CD4-positive, alpha-beta T cell (primary cell): ENCODE measurements at regions not wholly inside any gene's neighbourhood (a gene's known extent, or its start where the extent isn't known, plus 50 kb on each side); places are given as distances from the start of the nearest gene placed in this dataset.
A peak's percentile ranks its signal among the peaks of the same experiment; 100 is the strongest.
"Not testable (repeated sequence)": the region's sequence is repeated elsewhere in the genome, so short reads cannot be mapped to it uniquely, and the experiment has no call there.

Experiments used
- ATAC-seq: fragments of 200-7000 bp; cut with Tn5 transposase; one replicate; pipeline ENCODE4 v1.10.0; 2022; ENCODE audit warnings: mild to moderate bottlenecking; ENCODE audit not compliant: poor library complexity
- CTCF ChIA-PET: fragments of 350-600 bp; sonication (Branson Sonifier 250); formaldehyde crosslinking; loops from one replicate; lab custom pipeline; 2021; ENCODE audit warnings: antibody characterized with exemption, inconsistent platforms; lab: Charles Lee
- POLR2A ChIA-PET: fragments of 350-600 bp; sonication (Branson Sonifier 250); formaldehyde crosslinking; loops from one replicate; lab custom pipeline; 2021; ENCODE audit warnings: antibody characterized with exemption, inconsistent platforms; lab: Charles Lee
- DNase-seq, 14 experiments: peaks; one replicate each; pipeline ENCODE4 v3.0.0-alpha.2; 2013 to 2020; ENCODE audit warnings: mixed read lengths in 2 of 14
- H3K27ac ChIP-seq, 2 donors: one replicate each; pipeline versions ENCODE4 v1.5.1 to v1.7.0; 2013; ENCODE audit warnings: low read length in 2 of 2, low read depth in 1 of 2, mild to moderate bottlenecking in 1 of 2
- H3K27me3 ChIP-seq, 2 experiments: 1 replicate in 1 of 2; 2 replicates in 1 of 2; pipeline versions ENCODE4 v1.6.1 to v1.7.0; 2013; ENCODE audit warnings: low read length in 2 of 2, control low read depth in 1 of 2, mild to moderate bottlenecking in 1 of 2, moderate library complexity in 1 of 2; ENCODE audit not compliant: insufficient read depth in 2 of 2, control insufficient read depth in 1 of 2
- H3K36me3 ChIP-seq: one replicate; pipeline ENCODE4 v1.6.1; 2013; ENCODE audit warnings: low read length, control low read depth; ENCODE audit not compliant: insufficient read depth
- H3K4me1 ChIP-seq: one replicate; pipeline ENCODE4 v1.6.1; 2013; ENCODE audit warnings: low read length, control low read depth; ENCODE audit not compliant: insufficient read depth
- H3K4me3 ChIP-seq: one replicate; pipeline ENCODE4 v1.5.1; 2013; ENCODE audit warnings: mild to moderate bottlenecking, low read length, moderate library complexity
- H3K9me3 ChIP-seq, 2 experiments: 1 replicate in 1 of 2; 2 replicates in 1 of 2; pipeline versions ENCODE4 v1.6.1 to v1.7.0; 2013; ENCODE audit warnings: low read length in 2 of 2, mild to moderate bottlenecking in 2 of 2, control low read depth in 1 of 2, moderate library complexity in 1 of 2; ENCODE audit not compliant: control insufficient read depth in 1 of 2, insufficient read depth in 1 of 2
- H3K27ac Mint-ChIP-seq: one replicate; pipeline ENCODE4 v1.8.0; 2020; ENCODE audit warnings: mixed read lengths
- H3K27me3 Mint-ChIP-seq: one replicate; pipeline ENCODE4 v1.8.0; 2021; ENCODE audit warnings: mixed read lengths
- H3K36me3 Mint-ChIP-seq: one replicate; pipeline ENCODE4 v1.8.0; 2021; ENCODE audit warnings: low read depth, mixed read lengths
- H3K4me1 Mint-ChIP-seq: one replicate; pipeline ENCODE4 v1.8.0; 2021; ENCODE audit warnings: low read depth, mixed read lengths
- H3K4me3 Mint-ChIP-seq: one replicate; pipeline ENCODE4 v1.8.0; 2020; ENCODE audit warnings: mild to moderate bottlenecking, mixed read lengths
- H3K9me3 Mint-ChIP-seq: one replicate; pipeline ENCODE4 v1.8.0; 2020; ENCODE audit warnings: mixed read lengths
- CTCF ChIP-seq: fragments of 200-600 bp; IDR thresholded peaks from one replicate; pipeline ENCODE4 v1.8.0; 2022; ENCODE audit warnings: antibody characterized with exemption, mild to moderate bottlenecking
- intact Hi-C, 2 experiments: fragments of 100-400 bp; cut with DNase I in 1 of 2; cut with micrococcal nuclease in 1 of 2; formaldehyde crosslinking; loops; one replicate each; pipeline versions ENCODE4 v1.15.1 to v1.9.0; 2023 to 2025; cut with DNase I, micrococcal nuclease

- POLR2A ChIA-PET: no interaction called here
- no peak overlapping the region for H3K4me3 ChIP-seq
- CTCF ChIA-PET: no interaction called here
- ATAC-seq (no peak), DNase-seq (no peak)
- H3K27me3 ChIP-seq: no peaks in the 10 kb centered on the region
- Mint-ChIP-seq H3K27ac (no peak overlapping the region), H3K4me3 (no peak overlapping the region), H3K36me3 (no peaks in the 10 kb centered on the region), H3K27me3 (peaks cover 10% of the 10 kb centered on the region), H3K9me3 (no peaks in the 10 kb centered on the region), H3K4me1 (no peaks in the 10 kb centered on the region)
- H3K4me1 ChIP-seq: no peaks in the 10 kb centered on the region
- no peak overlapping the region for H3K27ac ChIP-seq
- TF ChIP-seq CTCF: no peak
- H3K9me3 ChIP-seq: peaks cover 0 to 13% of the 10 kb centered on the region in 2 experiments
- intact Hi-C loops: no loop called here
- H3K36me3 ChIP-seq: no peaks in the 10 kb centered on the region
Measured at GRCh38 chr22:33124471-33124870, 66.3 kb upstream of the SYN3 start.

- H3K27ac Mint-ChIP-seq, ATAC-seq, H3K4me1 ChIP-seq, H3K36me3 ChIP-seq, H3K27me3 ChIP-seq, H3K27me3 Mint-ChIP-seq, H3K27ac ChIP-seq, intact Hi-C loops, H3K4me3 Mint-ChIP-seq, H3K4me3 ChIP-seq, H3K36me3 Mint-ChIP-seq, POLR2A ChIA-PET, H3K4me1 Mint-ChIP-seq, H3K9me3 Mint-ChIP-seq, CTCF ChIA-PET: not testable (repeated sequence)
- H3K9me3 ChIP-seq: peaks cover 0 to 13% of the 10 kb centered on the region in 2 experiments
- peak in 1 of 14 experiments; percentile 8 for DNase-seq
Measured at GRCh38 chr22:33122439-33122838, 64.3 kb upstream of the SYN3 start.

GRCh38 chr22:33119044-33119443, 60.9 kb upstream of the SYN3 start:
- Mint-ChIP-seq H3K27me3 (no peaks in the 10 kb centered on the region), H3K4me3 (no peak overlapping the region), H3K27ac (no peak overlapping the region), H3K36me3 (no peaks in the 10 kb centered on the region), H3K4me1 (no peaks in the 10 kb centered on the region), H3K9me3 (no peaks in the 10 kb centered on the region)
- ChIA-PET POLR2A (no interaction called here), CTCF (interaction anchor here (1.0 kb wide), 1 partner anchor 12 kb away, joined by 3 read pairs; no protein-coding TSS in a partner anchor)
- ATAC-seq (no peak), DNase-seq (no peak)
- no peak overlapping the region for H3K4me3 ChIP-seq
- intact Hi-C loops: no loop called here
- no peak for TF ChIP-seq CTCF
- no peak overlapping the region for H3K27ac ChIP-seq
- H3K4me1 ChIP-seq: no peaks in the 10 kb centered on the region
- H3K36me3 ChIP-seq: no peaks in the 10 kb centered on the region
- H3K27me3 ChIP-seq: no peaks in the 10 kb centered on the region
- H3K9me3 ChIP-seq: peaks cover 0 to 13% of the 10 kb centered on the region in 2 experiments

- TF ChIP-seq CTCF: no peak
- POLR2A ChIA-PET: no interaction called here
- ATAC-seq: no peak
- no peaks in the 10 kb centered on the region for H3K36me3 Mint-ChIP-seq
- DNase-seq: no peak
- H3K4me3 ChIP-seq: no peak overlapping the region
- H3K9me3 ChIP-seq: peaks cover 0 to 7% of the 10 kb centered on the region in 2 experiments
- H3K27me3 ChIP-seq: no peaks in the 10 kb centered on the region
- H3K9me3 Mint-ChIP-seq: no peaks in the 10 kb centered on the region
- no peak overlapping the region for H3K4me3 Mint-ChIP-seq
- intact Hi-C loops: no loop called here
- no peaks in the 10 kb centered on the region for H3K4me1 Mint-ChIP-seq
- H3K4me1 ChIP-seq: no peaks in the 10 kb centered on the region
- H3K27me3 Mint-ChIP-seq: no peaks in the 10 kb centered on the region
- CTCF ChIA-PET: no interaction called here
- H3K36me3 ChIP-seq: no peaks in the 10 kb centered on the region
- H3K27ac Mint-ChIP-seq: no peak overlapping the region
- no peak overlapping the region for H3K27ac ChIP-seq
Measured at GRCh38 chr22:33117821-33118220, 59.6 kb upstream of the SYN3 start.
